NCI-H1694 (cell line): ENCODE measurements at regions not wholly inside any gene's neighbourhood (a gene's known extent, or its start where the extent isn't known, plus 50 kb on each side); places are given as distances from the start of the nearest gene placed in this dataset.

Experiments
- DNase-seq: peaks from one replicate; lab custom pipeline; 2025; lab: John Stamatoyannopoulos, UW

GRCh38 chr17:34416116-34416515, 53.1 kb upstream of the CCL1 start:
- DNase-seq: no peak

GRCh38 chr17:34414339-34414738, 51.3 kb upstream of the CCL1 start:
- no peak for DNase-seq

GRCh38 chr17:34413443-34414119, 50.5 kb upstream of the CCL1 start:
- DNase-seq: no peak

- no peak for DNase-seq
These were observed 50.0 kb upstream of the CCL1 start for GRCh38 chr17:34412965-34413441.
